HUES48 (cell line): ENCODE measurements at regions not wholly inside any gene's neighbourhood (a gene's known extent, or its start where the extent isn't known, plus 50 kb on each side); places are given as distances from the start of the nearest gene placed in this dataset.

Source experiments
- H3K27ac ChIP-seq: one replicate; pipeline ENCODE4 v1.7.0; 2013; ENCODE audit warnings: low read depth, low read length, inconsistent platforms
- H3K27me3 ChIP-seq: 2 replicates; pipeline ENCODE4 v1.6.1; 2013; ENCODE audit warnings: mild to moderate bottlenecking, low read length; ENCODE audit not compliant: control insufficient read depth, insufficient read depth
- H3K36me3 ChIP-seq: 2 replicates; pipeline ENCODE4 v1.6.1; 2013; ENCODE audit warnings: low read length; ENCODE audit not compliant: control insufficient read depth, insufficient read depth
- H3K4me1 ChIP-seq: 2 replicates; pipeline ENCODE4 v1.6.1; 2013; ENCODE audit warnings: mild to moderate bottlenecking, low read length; ENCODE audit not compliant: control insufficient read depth, insufficient read depth
- H3K4me3 ChIP-seq: 2 replicates; pipeline ENCODE4 v1.5.1; 2013; ENCODE audit warnings: mild to moderate bottlenecking, low read depth, low read length
- H3K9ac ChIP-seq: 2 replicates; pipeline ENCODE4 v1.6.1; 2013; ENCODE audit warnings: mild to moderate bottlenecking, low read depth, low read length, moderate library complexity
- H3K9me3 ChIP-seq: 2 replicates; pipeline ENCODE4 v1.6.1; 2013; ENCODE audit warnings: low read length; ENCODE audit not compliant: control insufficient read depth, insufficient read depth

DNA sequence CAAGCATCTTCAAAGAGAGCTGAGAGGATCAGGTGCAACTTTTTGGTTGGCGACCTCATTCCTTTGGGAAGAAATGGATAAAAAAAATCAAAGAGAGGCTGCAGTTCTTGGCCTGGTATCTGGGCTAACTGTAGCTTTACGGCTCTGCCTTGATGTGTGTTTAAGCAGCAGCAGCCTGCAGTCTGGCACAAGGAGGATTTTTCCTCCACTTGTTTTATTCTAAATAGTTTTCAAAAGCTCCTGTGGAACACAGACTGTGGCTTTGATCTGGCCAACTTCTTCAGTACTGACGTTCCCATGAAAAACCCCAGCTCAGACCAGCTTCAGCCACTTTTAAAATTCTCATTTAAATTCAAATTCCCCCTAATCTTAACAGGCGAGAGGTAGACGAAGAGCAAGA lies 137.3 kb downstream of the HDGFL1 start:
- no peaks in the 10 kb centered on the region for H3K9me3 ChIP-seq
- no peak overlapping the region for H3K4me3 ChIP-seq
- no peaks in the 10 kb centered on the region for H3K27me3 ChIP-seq
- no peaks in the 10 kb centered on the region for H3K36me3 ChIP-seq
- H3K27ac ChIP-seq, result no peak overlapping the region
- H3K4me1 ChIP-seq, result no peaks in the 10 kb centered on the region
- H3K9ac ChIP-seq, result no peak overlapping the region

DNA sequence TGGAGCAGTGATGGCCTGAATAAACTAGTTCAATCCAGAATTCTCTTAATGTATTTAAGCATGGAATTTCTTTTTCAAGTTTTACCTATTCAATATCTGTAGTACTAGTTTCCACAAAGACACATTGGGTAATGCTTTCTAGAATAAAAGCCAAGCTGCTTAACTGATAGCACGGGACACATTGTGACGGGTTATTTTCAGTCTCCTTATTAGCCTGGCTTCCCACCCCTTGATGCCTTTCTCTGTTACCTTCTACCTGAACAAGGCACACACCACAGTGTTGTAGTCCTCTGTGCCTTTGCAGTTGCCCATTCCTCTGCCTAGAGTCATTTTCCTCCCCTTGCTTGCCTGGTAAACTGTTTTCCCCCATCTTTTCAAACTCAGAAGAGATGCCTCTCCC lies 139.1 kb downstream of the HDGFL1 start:
- Histone ChIP-seq H3K27ac (no peak overlapping the region), H3K4me1 (no peaks in the 10 kb centered on the region), H3K9me3 (no peaks in the 10 kb centered on the region), H3K27me3 (no peaks in the 10 kb centered on the region), H3K9ac (no peak overlapping the region), H3K4me3 (no peak overlapping the region), H3K36me3 (no peaks in the 10 kb centered on the region)

DNA sequence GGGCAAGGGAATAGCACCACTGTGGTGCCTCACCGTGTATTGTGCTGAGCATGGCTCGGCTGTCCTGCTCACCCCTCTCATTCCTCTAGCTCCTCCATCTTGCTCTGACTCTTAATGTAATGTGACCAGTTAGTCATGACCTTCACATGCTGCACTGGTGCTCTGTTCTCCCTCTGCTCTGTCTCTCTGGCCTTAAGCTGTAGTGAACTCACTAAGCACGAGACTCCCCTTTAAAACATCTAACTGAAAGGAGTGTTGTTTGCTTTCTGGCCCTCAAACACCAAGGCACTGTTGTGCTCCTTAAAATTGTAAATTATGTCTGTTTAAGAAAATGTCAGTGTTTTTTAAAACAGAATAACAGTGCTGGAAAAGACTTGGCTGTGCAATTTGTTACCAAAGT lies 140.4 kb downstream of the HDGFL1 start:
- H3K9ac ChIP-seq, result no peak overlapping the region
- no peaks in the 10 kb centered on the region for H3K36me3 ChIP-seq
- no peaks in the 10 kb centered on the region for H3K9me3 ChIP-seq
- H3K4me3 ChIP-seq, result no peak overlapping the region
- H3K4me1 ChIP-seq, result no peaks in the 10 kb centered on the region
- no peak overlapping the region for H3K27ac ChIP-seq
- no peaks in the 10 kb centered on the region for H3K27me3 ChIP-seq

DNA sequence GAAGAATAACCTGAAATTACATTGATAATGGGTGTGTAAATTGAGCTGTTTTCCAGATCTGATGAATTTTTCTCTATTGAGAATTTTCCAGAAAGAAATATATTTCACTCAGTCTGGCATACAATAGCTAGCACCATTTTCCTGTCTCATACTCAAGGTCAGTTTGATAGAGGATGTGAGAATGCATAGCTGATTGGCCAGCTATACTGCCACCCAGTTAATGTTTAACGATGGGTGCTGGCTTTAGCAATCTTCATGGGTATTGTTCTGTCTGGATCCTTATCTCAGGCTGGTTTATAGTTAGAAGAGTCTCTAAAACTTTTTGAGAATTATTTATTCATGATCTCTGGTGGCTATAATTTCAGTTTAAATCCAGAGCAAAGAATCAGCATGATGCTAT lies 147.4 kb downstream of the HDGFL1 start:
- Histone ChIP-seq H3K9ac (no peak overlapping the region), H3K27ac (no peak overlapping the region), H3K9me3 (no peaks in the 10 kb centered on the region), H3K4me1 (peaks cover 10% of the 10 kb centered on the region; the same call in 1 of the 2 replicates), H3K4me3 (no peak overlapping the region), H3K36me3 (no peaks in the 10 kb centered on the region), H3K27me3 (no peaks in the 10 kb centered on the region)

DNA sequence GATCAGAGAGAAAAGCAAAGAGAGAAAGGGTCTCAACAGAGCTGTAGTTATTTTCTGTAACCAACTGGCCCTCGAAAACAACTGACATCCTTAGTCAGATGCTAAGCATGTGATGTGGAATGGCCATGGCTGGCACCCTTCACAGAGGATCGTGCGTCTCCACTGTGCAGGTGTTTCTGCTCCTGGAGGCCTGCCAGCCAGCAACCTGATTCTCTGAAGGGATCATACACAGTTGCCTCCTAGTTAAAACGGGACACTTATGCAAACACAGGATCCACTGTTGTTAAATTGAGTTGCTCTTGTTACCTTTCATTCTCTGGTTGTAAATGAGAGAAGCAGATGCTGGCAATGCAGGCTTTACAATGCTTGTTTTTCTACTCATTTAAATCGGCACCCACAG lies 148.5 kb downstream of the HDGFL1 start:
- Histone ChIP-seq H3K4me1 (peaks cover 10% of the 10 kb centered on the region; the same call in 1 of the 2 replicates), H3K27ac (no peak overlapping the region), H3K9me3 (peaks cover 1% of the 10 kb centered on the region; the same call in 1 of the 2 replicates), H3K9ac (no peak overlapping the region), H3K36me3 (no peaks in the 10 kb centered on the region), H3K4me3 (no peak overlapping the region), H3K27me3 (no peaks in the 10 kb centered on the region)

DNA sequence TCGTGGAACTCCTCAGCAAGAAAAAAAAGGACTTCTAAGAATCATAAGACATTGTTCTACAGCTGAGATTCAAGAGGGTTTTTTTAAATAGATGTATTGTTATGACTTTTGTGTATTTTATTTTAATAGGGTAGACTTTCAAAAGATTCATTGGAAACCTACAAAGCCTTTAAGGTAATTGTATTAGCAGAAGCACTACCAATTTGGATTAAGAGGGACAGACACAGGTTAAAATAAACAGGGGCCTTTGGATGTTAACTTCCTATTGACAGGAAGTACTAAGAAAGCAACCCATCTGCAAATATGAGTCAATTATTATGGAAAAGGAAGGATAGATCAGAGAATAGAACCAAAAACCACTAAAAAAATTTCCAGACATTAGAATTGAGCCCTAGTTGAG lies 153.5 kb downstream of the HDGFL1 start:
- Histone ChIP-seq H3K4me1 (peaks cover 6% of the 10 kb centered on the region; the same call in 1 of the 2 replicates), H3K27ac (no peak overlapping the region), H3K9ac (no peak overlapping the region), H3K27me3 (no peaks in the 10 kb centered on the region), H3K4me3 (no peak overlapping the region), H3K9me3 (peaks cover 15% of the 10 kb centered on the region), H3K36me3 (no peaks in the 10 kb centered on the region)

DNA sequence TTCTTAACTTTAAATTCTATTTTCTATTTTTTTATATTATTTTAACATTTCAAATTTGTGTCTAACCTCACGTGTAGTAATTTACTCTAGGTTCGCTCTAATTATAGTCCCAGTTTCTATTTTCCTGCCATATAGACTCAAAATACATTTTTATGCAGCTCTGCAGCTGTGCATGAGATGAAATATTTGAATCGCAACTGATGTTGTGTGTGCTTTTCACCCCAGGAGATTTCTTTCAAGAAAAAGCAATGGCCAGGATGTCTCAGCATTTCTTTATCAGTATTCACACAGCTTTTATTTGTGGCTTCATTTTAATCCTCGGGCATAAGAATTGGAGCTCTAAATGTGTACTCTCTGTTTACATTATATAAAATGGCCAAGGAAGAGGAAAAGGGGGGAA lies 157.6 kb downstream of the HDGFL1 start:
- H3K27me3 ChIP-seq, result no peaks in the 10 kb centered on the region
- H3K36me3 ChIP-seq, result no peaks in the 10 kb centered on the region
- H3K9ac ChIP-seq, result no peak overlapping the region
- no peak overlapping the region for H3K4me3 ChIP-seq
- H3K9me3 ChIP-seq, result peaks cover 15% of the 10 kb centered on the region
- no peaks in the 10 kb centered on the region for H3K4me1 ChIP-seq
- H3K27ac ChIP-seq, result no peak overlapping the region

DNA sequence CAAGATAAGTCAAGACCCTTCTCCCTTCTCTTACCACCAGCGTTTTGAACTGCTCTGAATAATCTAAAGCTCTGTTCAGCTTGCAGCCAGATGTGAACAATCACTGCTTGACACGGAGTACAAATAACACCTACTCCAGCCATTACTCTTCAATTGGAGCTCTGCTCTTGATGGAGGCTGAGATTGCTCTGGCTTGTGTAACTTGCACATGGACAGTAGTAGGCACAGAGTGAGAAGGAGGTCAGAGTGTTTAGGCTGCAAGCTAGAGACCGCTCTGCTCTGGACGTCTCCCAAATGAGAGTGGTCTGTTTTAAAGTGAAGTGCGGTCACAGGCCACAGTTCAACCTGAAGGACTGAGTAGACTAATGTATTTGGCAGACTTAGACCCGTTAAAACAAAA lies 158.3 kb downstream of the HDGFL1 start:
- Histone ChIP-seq H3K4me1 (no peaks in the 10 kb centered on the region), H3K4me3 (no peak overlapping the region), H3K27me3 (no peaks in the 10 kb centered on the region), H3K27ac (no peak overlapping the region), H3K9me3 (peaks cover 15% of the 10 kb centered on the region), H3K9ac (no peak overlapping the region), H3K36me3 (no peaks in the 10 kb centered on the region)

DNA sequence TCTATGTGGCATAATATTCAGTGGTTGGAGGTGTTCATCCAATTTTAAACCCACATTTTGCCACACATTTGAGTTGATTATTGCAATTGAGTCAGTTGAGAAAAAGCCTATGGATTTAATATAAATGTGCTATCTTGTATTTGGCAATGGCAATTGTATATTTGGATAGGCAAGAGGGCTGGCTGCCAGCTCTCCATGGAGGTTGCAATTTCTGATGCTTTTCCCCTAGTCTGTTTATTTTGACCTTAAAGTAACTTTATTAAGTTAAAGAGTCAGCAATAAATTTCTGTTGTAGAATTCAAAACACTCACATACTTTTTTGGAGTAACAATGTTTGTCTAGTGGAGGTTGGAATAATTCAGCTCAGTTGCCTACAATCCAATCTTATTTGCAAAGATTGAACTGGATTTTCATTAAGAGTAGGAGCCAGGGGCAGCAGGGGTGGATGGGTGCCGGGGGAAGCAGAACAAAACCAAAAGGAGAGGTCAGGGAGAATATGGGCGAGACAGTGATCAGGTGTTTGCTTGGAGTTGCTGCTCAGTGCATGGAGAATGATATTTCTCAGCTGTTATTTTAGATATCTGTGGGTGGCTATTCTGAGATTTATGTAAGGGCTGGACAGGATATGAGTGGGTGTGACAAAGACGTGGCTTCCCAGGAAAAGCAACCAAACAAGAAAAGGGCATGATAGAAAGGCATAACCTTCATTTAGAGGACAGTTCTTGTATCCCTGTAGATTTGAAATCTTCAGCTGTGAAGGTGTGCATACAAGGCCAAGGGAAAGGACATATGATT lies 163.0 kb downstream of the HDGFL1 start:
- Histone ChIP-seq H3K4me1 (peaks cover 14% of the 10 kb centered on the region), H3K27ac (no peak overlapping the region), H3K9ac (no peak overlapping the region), H3K4me3 (no peak overlapping the region), H3K9me3 (no peaks in the 10 kb centered on the region), H3K27me3 (no peaks in the 10 kb centered on the region), H3K36me3 (no peaks in the 10 kb centered on the region)

DNA sequence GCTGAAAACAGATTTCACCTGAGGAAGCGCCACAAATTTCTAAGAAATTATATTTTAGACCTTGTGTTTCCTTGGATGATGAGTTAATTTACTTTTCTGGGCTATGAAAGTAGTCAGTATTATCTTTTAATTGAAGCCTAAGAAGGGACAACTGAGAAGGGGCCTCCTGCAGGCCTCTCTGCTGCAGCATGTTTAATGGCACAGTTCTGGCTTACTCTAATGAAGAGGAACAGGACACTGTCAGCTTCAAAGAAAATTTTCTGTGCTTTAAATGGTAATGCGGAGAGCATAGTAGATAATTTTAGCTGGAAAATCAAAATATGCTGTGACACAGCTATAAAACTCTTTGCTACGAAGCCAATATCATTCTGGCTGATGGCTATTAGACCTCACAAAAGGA lies 167.4 kb downstream of the HDGFL1 start:
- no peaks in the 10 kb centered on the region for H3K36me3 ChIP-seq

DNA sequence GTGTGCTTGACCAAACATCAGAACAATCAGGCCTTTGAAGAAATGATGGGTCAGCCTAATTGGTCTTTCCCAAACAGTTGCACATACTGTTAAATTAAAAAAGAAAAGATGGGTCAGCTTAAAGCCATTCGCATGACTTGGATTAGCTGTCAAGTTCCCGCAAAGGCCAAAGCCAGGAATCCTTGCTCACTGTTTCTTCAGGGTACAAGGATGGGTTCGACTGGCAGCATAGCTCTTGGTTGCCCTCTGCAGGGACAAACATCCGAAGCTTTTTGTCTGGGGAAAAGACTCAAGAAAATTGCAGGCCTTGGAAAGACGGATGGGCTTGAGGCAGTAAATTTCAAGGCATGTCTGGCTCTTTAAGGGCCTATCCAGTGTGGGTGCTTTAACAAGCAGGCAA lies 168.0 kb downstream of the HDGFL1 start:
- Histone ChIP-seq H3K4me1 (peaks cover 14% of the 10 kb centered on the region), H3K27ac (no peak overlapping the region), H3K4me3 (no peak overlapping the region), H3K9me3 (no peaks in the 10 kb centered on the region), H3K9ac (no peak overlapping the region), H3K36me3 (no peaks in the 10 kb centered on the region), H3K27me3 (no peaks in the 10 kb centered on the region)

More for the DNA sequence above, 167.4 kb downstream of the HDGFL1 start:
- H3K27me3 ChIP-seq, result no peaks in the 10 kb centered on the region
- H3K9ac ChIP-seq, result no peak overlapping the region
- H3K27ac ChIP-seq, result no peak overlapping the region
- no peaks in the 10 kb centered on the region for H3K9me3 ChIP-seq
- H3K4me1 ChIP-seq, result peaks cover 14% of the 10 kb centered on the region
- H3K4me3 ChIP-seq, result no peak overlapping the region
